ENCODE measurements at regions not wholly inside any gene's neighbourhood (a gene's known extent, or its start where the extent isn't known, plus 50 kb on each side); places are given as distances from the start of the nearest gene placed in this dataset.

- TF ChIP-seq CTCF (IDR thresholded peaks at IDR 0.05) (no peak), POLR2A (IDR thresholded peaks at IDR 0.05) (no peak)
Measured at GRCh38 chr3:110733045-110733444, 338.6 kb upstream of the NECTIN3 start.
